Renal cortex interstitium (tissue), 11 donors: ENCODE measurements at regions not wholly inside any gene's neighbourhood (a gene's known extent, or its start where the extent isn't known, plus 50 kb on each side); places are given as distances from the start of the nearest gene placed in this dataset.

Source experiments
- DNase-seq, 11 donors: peaks; one replicate each; pipeline ENCODE4 v3.0.0-alpha.2; 2013; ENCODE audit warnings: low read depth in 9 of 11, low spot score in 4 of 11; ENCODE audit errors: extremely low read depth in 1 of 11

DNA sequence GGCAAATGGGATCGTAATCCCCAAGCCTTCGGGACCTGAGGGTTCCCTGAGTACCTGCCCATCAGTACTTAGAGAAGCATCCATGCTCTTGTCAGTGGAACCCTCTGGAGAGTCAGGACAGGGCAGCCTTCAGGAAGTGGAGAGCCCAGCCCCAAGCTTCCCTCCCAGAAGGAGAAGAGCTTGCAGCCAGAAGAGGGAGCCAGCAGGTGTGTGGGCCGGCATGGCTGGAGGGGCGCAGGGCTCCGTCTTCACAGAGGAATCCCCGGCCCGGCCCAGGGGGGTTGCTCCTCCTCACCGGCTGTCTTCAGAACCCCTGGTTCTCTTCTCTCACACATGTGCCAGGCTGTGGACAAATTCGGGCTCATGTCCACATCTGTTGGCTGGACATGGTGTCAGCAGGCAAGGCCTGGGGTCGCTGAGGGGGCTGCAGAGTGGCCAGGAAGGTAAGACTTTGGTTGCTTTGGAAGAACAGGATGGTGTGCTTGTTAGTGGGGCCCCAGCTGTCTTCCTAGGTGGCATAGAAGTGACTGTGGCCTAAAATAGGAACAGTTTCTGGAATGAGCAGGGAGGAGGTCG, 58.9 kb upstream of the RXRA start:
- no peak for DNase-seq

DNA sequence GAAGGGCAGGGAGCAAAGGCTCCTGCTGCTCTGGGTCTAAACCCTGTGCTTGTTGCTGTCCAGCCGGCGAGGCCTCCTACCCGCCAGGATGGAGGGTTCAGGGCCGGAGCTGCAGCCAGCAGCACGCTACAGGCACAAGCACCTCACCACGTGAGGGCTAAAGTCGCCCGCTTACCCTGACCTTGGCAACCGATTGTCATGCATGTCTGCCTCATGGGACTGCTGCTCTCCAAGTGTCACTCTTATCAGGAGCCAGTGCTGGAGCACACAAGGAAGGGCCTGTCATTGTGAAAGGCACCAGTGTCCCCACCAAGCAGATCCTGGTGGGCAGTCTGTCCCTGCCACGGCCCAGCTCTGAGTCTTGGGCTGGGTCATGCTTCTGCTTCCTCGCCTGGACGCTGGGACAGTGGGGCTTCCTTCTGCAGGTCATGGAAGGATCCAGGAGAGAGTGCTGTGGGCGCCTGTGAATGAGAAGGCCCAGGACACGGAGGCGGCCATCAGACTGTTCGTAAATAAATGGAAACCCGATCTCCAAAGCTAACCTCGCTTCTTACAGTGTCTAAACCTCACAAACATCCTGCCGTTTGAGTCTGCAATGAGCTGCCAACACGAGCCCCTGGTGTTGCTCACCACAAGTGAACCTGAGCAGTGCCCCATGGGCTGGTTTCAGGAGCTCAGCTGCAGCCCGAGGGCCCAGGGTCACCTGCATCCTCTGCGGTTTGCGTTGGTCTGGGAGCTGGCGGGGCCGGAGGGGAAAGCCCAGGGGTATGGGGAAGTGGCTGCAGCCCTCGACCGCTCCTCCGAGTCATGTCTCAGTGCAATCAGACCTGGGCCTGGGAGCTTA, 58.2 kb upstream of the RXRA start:
- DNase-seq = no peak

DNA sequence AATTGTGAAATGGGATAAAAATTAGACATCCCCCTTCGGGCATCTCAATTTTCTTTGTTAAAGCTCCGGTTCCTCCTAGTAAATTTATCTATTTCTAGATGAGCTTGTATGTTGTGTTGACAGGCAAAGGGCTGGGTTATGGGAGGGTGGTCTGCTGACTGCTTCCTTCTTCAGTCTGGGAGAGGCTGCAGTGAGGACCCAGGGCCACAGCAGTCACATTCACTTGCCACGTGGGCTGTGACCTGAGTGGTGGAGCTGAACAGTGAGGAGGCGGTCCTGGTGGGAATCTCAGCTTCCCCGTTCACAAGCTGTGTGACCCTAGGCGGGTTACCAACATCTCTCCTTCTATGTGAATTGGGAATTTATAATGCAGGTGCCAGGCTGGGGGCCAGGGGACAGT, 57.5 kb upstream of the RXRA start:
- no peak for DNase-seq

GRCh38 chr9:134271338-134272301, 54.6 kb upstream of the RXRA start:
- no peak for DNase-seq

GRCh38 chr9:134272302-134273023, 53.8 kb upstream of the RXRA start:
- no peak for DNase-seq

DNA sequence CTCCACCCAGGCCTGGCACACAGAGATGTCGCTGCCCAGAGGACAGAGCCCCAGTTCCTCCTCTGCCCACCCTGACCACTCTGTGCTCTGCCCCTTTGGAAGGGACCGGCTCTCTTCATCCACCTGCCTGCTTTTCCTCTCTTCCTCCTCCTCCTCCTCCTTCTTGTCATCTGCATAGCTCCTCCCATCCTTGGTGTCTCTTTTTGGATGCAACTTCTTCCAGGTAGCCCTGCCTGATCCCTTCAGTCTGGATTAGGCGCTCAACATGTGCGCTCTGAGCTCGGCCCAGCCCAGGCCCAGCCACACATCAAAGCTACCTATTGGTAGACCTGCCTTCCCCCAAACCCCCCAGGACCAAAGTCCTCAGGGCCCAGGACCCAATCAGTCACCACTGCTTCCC, 52.6 kb upstream of the RXRA start:
- no peak for DNase-seq

DNA sequence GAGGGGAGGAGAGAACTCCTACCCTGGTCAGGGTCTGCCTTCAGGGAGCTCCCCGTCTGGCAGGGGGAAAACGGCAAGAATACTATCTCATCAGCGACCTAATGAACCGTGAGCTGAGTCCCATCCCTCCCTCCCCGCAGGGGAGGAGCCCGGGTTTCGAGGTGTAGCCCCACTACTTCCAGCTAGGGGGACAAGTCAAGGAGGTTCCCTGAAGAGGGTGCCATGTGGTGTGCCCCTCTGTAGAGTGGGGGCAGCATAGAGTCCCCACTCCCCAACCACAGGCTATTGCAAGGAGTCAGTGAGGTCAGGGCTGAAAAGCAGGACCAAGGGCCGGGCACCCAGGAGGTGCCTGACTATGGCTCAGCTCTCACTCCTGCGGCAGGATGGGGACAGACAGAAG, 50.9 kb upstream of the RXRA start:
- DNase-seq = no peak

- DNase-seq = peak in 1 of 11 donors; percentile 56
These were observed 49.6 kb upstream of the RXRA start for GRCh38 chr9:134276453-134277245.
